ENCODE measurements at regions not wholly inside any gene's neighbourhood (a gene's known extent, or its start where the extent isn't known, plus 50 kb on each side); places are given as distances from the start of the nearest gene placed in this dataset.

GRCh38 chr16:64865069-64865696 lies 256.7 kb downstream of the CDH11 start:
- no peak for TF ChIP-seq MYC (IDR thresholded peaks at IDR 0.05; ENCODE audit: low read depth, low read length)
- no peak for TF ChIP-seq MAX (IDR thresholded peaks at IDR 0.05; ENCODE audit: low read depth, low read length)
- no peak for TF ChIP-seq CTCF (IDR thresholded peaks at IDR 0.05; ENCODE audit: low read depth, low read length)
- no peak for TF ChIP-seq POLR2A (IDR thresholded peaks at IDR 0.05; ENCODE audit: extremely low read depth, insufficient read length)
- DNase-seq (ENCODE audit: low read depth), result no peak
- no peak overlapping the region for H3K4me3 ChIP-seq (ENCODE audit: low read depth, low read length)

- DNase-seq (ENCODE audit: low read depth), result no peak
- H3K4me3 ChIP-seq (ENCODE audit: low read depth, low read length), result no peak overlapping the region
Measured at GRCh38 chr16:64864232-64864809, 257.5 kb downstream of the CDH11 start.

GRCh38 chr16:64858076-64858475 lies 263.8 kb downstream of the CDH11 start:
- TF ChIP-seq CTCF (IDR thresholded peaks at IDR 0.05; ENCODE audit: low read depth, low read length), result no peak
- no peak for TF ChIP-seq MAX (IDR thresholded peaks at IDR 0.05; ENCODE audit: low read depth, low read length)
- no peak for TF ChIP-seq POLR2A (IDR thresholded peaks at IDR 0.05; ENCODE audit: extremely low read depth, insufficient read length)
- TF ChIP-seq MYC (IDR thresholded peaks at IDR 0.05; ENCODE audit: low read depth, low read length), result no peak
- H3K4me3 ChIP-seq (ENCODE audit: low read depth, low read length), result no peak overlapping the region
- DNase-seq (ENCODE audit: low read depth), result no peak

More at GRCh38 chr16:64864232-64864809, 257.5 kb downstream of the CDH11 start:
- TF ChIP-seq MAX (IDR thresholded peaks at IDR 0.05; ENCODE audit: low read depth, low read length) (no peak), CTCF (IDR thresholded peaks at IDR 0.05; ENCODE audit: low read depth, low read length) (no peak), POLR2A (IDR thresholded peaks at IDR 0.05; ENCODE audit: extremely low read depth, insufficient read length) (no peak), MYC (IDR thresholded peaks at IDR 0.05; ENCODE audit: low read depth, low read length) (no peak)

- DNase-seq (ENCODE audit: low read depth), result no peak
- no peak overlapping the region for H3K4me3 ChIP-seq (ENCODE audit: low read depth, low read length)
- TF ChIP-seq CTCF (IDR thresholded peaks at IDR 0.05; ENCODE audit: low read depth, low read length), result no peak
- TF ChIP-seq MAX (IDR thresholded peaks at IDR 0.05; ENCODE audit: low read depth, low read length), result no peak
Measured at GRCh38 chr16:64857411-64857810, 264.5 kb downstream of the CDH11 start.

- H3K4me3 ChIP-seq (ENCODE audit: low read depth, low read length), result no peak overlapping the region
- no peak for DNase-seq (ENCODE audit: low read depth)
- TF ChIP-seq MAX (IDR thresholded peaks at IDR 0.05; ENCODE audit: low read depth, low read length) (no peak), CTCF (IDR thresholded peaks at IDR 0.05; ENCODE audit: low read depth, low read length) (no peak), MYC (IDR thresholded peaks at IDR 0.05; ENCODE audit: low read depth, low read length) (no peak), POLR2A (IDR thresholded peaks at IDR 0.05; ENCODE audit: extremely low read depth, insufficient read length) (no peak)
Measured at GRCh38 chr16:64853551-64853950, 268.3 kb downstream of the CDH11 start.
